GM21390 (cell line): ENCODE measurements at regions not wholly inside any gene's neighbourhood (a gene's known extent, or its start where the extent isn't known, plus 50 kb on each side); places are given as distances from the start of the nearest gene placed in this dataset.
"Not testable (repeated sequence)": the region's sequence is repeated elsewhere in the genome, so short reads cannot be mapped to it uniquely, and the experiment has no call there.

ENCODE experiments used
- ATAC-seq: cut with Tn5 transposase; IDR thresholded peaks from one replicate; pipeline ENCODE4 v1.9.1; 2021; ENCODE audit not compliant: unreplicated experiment

- ATAC-seq, result no peak
Observed at GRCh38 chr14:45990252-45990651, 661.3 kb downstream of the RPL10L start.

GRCh38 chr14:45976001-45976400 is 675.6 kb downstream of the RPL10L start:
- no peak for ATAC-seq

- ATAC-seq, result no peak
Observed at GRCh38 chr14:45972416-45972815, 679.2 kb downstream of the RPL10L start.

GRCh38 chr14:45970621-45971020 is 681.0 kb downstream of the RPL10L start:
- ATAC-seq, result no peak

GRCh38 chr14:45968037-45968436 is 683.5 kb downstream of the RPL10L start:
- no peak for ATAC-seq

- ATAC-seq, result no peak
Observed at GRCh38 chr14:45949479-45949878, 696.5 kb upstream of the MIS18BP1 start.

- no peak for ATAC-seq
Observed at GRCh38 chr14:45947830-45948229, 694.8 kb upstream of the MIS18BP1 start.

- no peak for ATAC-seq
Observed at GRCh38 chr14:45946251-45946650, 693.2 kb upstream of the MIS18BP1 start.

- ATAC-seq, result no peak
Observed at GRCh38 chr14:45940318-45940717, 687.3 kb upstream of the MIS18BP1 start.

- no peak for ATAC-seq
Observed at GRCh38 chr14:45939572-45939971, 686.6 kb upstream of the MIS18BP1 start.

GRCh38 chr14:45919995-45920394 is 667.0 kb upstream of the MIS18BP1 start:
- not testable (repeated sequence) for ATAC-seq

GRCh38 chr14:45916340-45916953 is 663.4 kb upstream of the MIS18BP1 start:
- no peak for ATAC-seq

GRCh38 chr14:45907782-45908181 is 654.8 kb upstream of the MIS18BP1 start:
- ATAC-seq, result no peak

GRCh38 chr14:45906257-45906656 is 653.3 kb upstream of the MIS18BP1 start:
- ATAC-seq, result peak; percentile 57

- ATAC-seq, result no peak
Observed at GRCh38 chr14:45905672-45906071, 652.7 kb upstream of the MIS18BP1 start.

GRCh38 chr14:45904314-45904713 is 651.3 kb upstream of the MIS18BP1 start:
- no peak for ATAC-seq

GRCh38 chr14:45902241-45902640 is 649.2 kb upstream of the MIS18BP1 start:
- no peak for ATAC-seq

- no peak for ATAC-seq
Observed at GRCh38 chr14:45897439-45897838, 644.4 kb upstream of the MIS18BP1 start.

GRCh38 chr14:45893127-45893526 is 640.1 kb upstream of the MIS18BP1 start:
- no peak for ATAC-seq

GRCh38 chr14:45891417-45892080 is 638.5 kb upstream of the MIS18BP1 start:
- no peak for ATAC-seq

- ATAC-seq, result not testable (repeated sequence)
Observed at GRCh38 chr14:45888766-45889285, 635.8 kb upstream of the MIS18BP1 start.

- no peak for ATAC-seq
Observed at GRCh38 chr14:45877981-45878380, 625.0 kb upstream of the MIS18BP1 start.

- ATAC-seq, result peak; percentile 17
Observed at GRCh38 chr14:45868863-45869262, 615.9 kb upstream of the MIS18BP1 start.
